Hepatocyte (in vitro differentiated cells): ENCODE measurements at regions not wholly inside any gene's neighbourhood (a gene's known extent, or its start where the extent isn't known, plus 50 kb on each side); places are given as distances from the start of the nearest gene placed in this dataset.

Experiments
- EZH2 ChIP-seq: fragments of 200-600 bp; sonication (generic); IDR thresholded peaks from 2 replicates; pipeline ENCODE4 v1.6.1; 2016; ENCODE audit warnings: antibody characterized with exemption, mild to moderate bottlenecking, borderline replicate concordance
- EZH2phosphoT487 ChIP-seq: fragments of 200-600 bp; sonication (generic); IDR thresholded peaks from one replicate; pipeline ENCODE4 v1.6.1; 2018; ENCODE audit warnings: antibody characterized with exemption, mild to moderate bottlenecking, low read depth, moderate library complexity; ENCODE audit not compliant: unreplicated experiment, severe bottlenecking
- TF ChIP-seq, protein P1 (sequence below): fragments of 200-600 bp; sonication (generic); IDR thresholded peaks from 2 replicates; pipeline ENCODE4 v1.5.1; 2016; ENCODE audit warnings: antibody characterized with exemption, mild to moderate bottlenecking; ENCODE audit not compliant: poor library complexity

DNA sequence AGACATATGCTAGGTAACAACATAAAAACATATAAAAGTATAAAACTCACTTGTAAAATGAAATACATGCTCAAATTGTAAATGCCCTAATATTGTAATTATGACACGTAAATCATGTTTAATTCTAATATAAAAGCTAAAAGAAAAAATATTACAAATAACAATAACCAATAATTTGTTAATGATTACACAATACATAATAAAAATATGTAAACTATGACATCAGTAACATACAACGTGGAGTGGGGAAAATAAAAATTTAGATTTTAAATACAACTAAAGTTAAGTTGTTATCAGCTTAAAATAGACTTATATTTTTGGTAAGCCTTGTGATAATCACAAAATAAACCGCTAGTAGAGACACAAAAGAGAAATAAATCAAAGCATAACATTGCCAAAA, 376.4 kb downstream of the BRINP2 start:
- TF ChIP-seq, protein P1, sequence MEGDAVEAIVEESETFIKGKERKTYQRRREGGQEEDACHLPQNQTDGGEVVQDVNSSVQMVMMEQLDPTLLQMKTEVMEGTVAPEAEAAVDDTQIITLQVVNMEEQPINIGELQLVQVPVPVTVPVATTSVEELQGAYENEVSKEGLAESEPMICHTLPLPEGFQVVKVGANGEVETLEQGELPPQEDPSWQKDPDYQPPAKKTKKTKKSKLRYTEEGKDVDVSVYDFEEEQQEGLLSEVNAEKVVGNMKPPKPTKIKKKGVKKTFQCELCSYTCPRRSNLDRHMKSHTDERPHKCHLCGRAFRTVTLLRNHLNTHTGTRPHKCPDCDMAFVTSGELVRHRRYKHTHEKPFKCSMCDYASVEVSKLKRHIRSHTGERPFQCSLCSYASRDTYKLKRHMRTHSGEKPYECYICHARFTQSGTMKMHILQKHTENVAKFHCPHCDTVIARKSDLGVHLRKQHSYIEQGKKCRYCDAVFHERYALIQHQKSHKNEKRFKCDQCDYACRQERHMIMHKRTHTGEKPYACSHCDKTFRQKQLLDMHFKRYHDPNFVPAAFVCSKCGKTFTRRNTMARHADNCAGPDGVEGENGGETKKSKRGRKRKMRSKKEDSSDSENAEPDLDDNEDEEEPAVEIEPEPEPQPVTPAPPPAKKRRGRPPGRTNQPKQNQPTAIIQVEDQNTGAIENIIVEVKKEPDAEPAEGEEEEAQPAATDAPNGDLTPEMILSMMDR = no peak
- TF ChIP-seq EZH2 (no peak), EZH2phosphoT487 (no peak)
